ENCODE measurements at regions not wholly inside any gene's neighbourhood (a gene's known extent, or its start where the extent isn't known, plus 50 kb on each side); places are given as distances from the start of the nearest gene placed in this dataset.

DNA sequence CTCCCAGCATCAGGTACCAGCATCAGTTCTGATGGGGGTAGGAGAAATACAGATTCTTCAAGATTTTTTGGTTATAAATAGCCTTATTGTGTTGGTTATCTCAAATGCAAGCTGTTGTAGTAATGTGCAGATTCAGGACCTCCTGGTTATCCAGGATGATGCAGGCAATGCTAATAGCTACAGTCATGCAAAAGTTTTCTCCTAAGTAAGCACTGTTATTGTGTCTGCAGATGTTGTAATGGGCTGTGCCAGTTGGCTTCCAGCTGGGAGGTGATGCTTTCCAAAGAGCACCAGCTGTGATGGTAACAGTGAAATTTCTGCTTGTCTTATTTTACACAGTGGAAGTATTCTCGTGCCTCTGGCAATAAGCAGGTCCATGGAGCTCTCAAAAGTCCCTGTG lies 719.2 kb upstream of the CTNND2 start:
- TF ChIP-seq CTCF (IDR thresholded peaks at IDR 0.05), result no peak
- TF ChIP-seq POLR2A (IDR thresholded peaks at IDR 0.05), result no peak

Measured in body of pancreas (tissue), 4 donors.